ENCODE measurements at regions not wholly inside any gene's neighbourhood (a gene's known extent, or its start where the extent isn't known, plus 50 kb on each side); places are given as distances from the start of the nearest gene placed in this dataset.

DNA sequence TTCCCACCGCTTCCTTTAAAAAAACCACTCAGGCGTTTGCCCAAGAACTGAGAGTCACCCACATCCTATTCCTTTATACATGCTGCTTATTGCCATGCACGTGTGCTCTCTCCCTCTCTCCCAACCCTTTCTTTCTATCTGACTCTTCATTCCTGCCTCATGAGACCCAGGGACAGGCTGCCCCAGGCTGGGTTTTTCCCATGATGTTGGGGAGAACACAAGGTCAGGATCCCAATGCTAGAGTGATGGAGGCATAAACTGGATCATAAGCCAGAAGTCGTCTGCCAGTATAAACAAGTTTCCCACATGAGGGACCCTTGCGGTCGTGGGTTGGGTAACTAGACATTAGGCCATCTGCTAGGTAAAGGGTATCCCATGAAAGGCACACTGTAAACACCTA, 64.9 kb downstream of the CD2 start:
- DNase-seq = no peak

DNA sequence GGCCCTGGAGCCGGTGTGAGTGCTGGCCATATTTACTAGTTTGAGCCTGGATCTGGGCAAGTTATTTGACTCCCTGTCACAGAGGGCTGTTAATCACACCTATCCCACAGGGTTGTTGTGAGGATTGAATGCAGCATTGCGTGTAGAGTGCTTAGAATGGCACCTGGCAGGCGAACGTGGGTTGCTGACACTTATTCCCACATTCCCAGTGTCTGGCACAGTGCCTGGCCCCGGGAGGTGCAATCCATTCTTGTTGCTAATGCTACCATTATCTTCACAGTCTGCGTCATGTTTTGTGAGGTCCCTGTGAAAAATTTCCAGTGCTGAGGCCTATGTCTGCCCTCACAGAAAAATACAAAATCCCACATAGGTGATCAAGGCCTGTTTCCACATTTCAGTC, 66.1 kb downstream of the CD2 start:
- DNase-seq = peak in 32 of 58 donors; percentile 4 to 53 (median 23)

GRCh38 chr1:116821763-116822162, 67.5 kb downstream of the CD2 start:
- no peak for DNase-seq

DNA sequence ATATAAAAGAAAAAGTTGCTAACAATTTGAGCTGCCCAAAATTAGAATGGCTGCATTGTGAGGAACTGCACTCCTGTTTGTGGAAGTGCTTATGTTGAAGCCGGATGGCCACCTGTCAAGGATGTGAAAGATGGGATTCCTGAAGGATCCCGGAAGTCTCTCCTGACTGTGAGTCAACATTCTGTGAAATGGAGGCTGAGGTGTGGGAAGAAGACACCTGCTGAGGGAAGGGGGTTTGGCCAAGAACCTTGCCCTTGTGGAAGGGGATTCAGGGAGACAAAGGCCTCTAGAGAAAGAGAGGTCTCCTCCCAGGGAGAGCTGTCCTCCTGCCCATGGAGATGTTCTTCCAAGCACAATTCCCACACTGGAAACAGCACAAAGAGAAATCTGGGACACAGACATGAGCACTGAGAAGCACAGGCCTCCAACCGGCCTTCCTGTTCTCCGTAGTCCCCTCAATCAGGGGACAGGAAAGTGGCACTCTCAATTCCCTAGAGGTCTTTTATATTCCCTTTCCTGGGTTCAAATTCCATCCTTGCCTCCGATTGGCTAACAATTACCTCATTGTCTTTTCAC, 70.5 kb downstream of the CD2 start:
- peak in 1 of 58 donors; percentile 43 for DNase-seq

- DNase-seq = peak in 36 of 58 donors; percentile 6 to 76 (median 36)
Measured at GRCh38 chr1:116825207-116825719, 71.0 kb downstream of the CD2 start.

- DNase-seq = peak in 2 of 58 donors; percentile 2 to 8
Measured at GRCh38 chr1:116825720-116826438, 71.6 kb downstream of the CD2 start.

DNA sequence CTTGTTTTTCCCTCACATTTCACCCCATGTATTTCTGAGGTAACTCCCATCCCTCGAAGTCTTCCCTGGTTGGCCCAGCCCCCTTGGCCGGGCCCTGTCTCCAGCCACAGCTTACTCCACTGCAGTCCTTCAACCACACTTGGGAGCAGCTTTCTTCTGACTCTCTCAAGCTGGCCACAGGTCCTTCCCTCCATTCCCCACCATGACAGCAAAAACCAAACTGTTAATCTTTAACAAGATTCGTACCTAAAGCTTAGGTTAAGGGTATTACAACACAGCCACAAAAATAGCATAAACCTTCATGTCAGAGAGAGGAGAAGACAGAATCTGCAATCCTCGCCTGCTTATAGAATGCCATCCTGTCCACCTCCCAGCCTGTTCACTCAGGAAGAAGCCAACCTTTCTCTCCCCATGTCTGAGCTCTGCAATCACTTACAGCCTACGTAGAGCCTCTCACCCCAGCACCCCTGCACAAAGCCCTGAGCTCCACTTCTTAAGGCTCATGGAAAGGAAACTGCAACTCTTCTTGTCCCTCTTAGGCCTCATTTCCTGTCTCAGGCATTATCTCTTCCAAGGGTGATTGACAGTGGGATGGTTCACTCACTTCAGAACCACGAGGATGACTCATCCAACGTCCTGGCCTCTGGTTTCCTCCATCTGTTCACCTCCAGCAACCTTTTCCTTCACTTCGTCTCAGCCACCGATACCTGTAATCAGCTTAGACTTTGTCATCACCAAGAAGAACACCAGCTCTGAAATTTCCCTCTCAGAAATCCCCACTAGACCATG, 72.8 kb downstream of the CD2 start:
- no peak for DNase-seq

GRCh38 chr1:116827607-116828105, 73.4 kb downstream of the CD2 start:
- no peak for DNase-seq

- no peak for DNase-seq
Measured at GRCh38 chr1:116832308-116832931, 77.3 kb upstream of the PTGFRN start.

DNA sequence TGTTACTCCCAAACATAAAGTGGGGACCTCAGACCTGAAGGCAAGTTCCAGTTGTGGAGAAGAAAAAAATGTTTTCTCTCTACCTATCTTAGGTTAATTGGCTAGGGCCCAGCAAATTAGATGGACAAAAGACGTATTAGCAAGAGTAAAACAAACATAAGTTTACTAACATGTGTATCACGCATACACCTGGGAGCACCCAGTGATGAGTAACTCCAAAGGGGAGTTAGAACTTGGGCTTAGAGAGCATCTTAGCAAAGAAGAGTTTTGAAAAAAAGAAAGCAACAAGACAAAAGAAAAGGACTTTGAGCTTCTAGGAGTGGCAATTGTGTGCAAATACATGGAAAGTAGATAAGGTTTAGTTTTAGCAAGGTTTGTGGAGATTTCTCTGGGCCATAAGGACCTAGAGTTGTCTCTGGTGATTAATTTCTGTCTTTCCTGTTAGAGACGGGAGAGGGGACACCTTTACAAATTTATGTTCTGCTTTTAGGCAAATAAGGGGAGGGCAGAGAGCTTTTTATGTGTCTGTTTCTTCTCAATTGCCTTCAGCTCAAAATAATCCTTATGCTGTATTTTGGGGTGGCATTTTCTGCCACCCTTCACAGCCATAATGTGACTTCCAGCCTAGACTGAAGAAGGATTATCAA, 76.7 kb upstream of the PTGFRN start:
- no peak for DNase-seq

DNA sequence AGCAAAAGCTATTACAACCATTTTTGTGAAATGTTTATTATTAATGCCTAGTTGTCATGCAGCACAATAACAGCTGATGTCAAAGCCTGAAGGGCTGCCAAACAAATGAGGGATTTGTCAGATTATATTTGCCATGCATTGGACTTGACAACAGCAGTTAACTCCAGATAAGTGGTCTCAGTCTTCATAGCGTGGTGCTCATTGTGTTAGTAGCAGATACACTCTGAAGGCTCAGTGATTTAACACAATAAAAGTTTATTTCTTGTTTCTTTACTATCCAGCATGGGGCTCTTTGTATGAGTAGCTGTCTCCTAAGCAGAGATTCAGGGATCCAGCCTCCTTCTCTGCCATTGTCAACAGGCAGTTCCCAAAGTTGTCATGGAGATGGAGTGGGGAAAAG, 76.0 kb upstream of the PTGFRN start:
- DNase-seq = no peak

GRCh38 chr1:116834595-116834994, 75.1 kb upstream of the PTGFRN start:
- DNase-seq = no peak

GRCh38 chr1:116835161-116835560, 74.6 kb upstream of the PTGFRN start:
- DNase-seq = no peak

DNA sequence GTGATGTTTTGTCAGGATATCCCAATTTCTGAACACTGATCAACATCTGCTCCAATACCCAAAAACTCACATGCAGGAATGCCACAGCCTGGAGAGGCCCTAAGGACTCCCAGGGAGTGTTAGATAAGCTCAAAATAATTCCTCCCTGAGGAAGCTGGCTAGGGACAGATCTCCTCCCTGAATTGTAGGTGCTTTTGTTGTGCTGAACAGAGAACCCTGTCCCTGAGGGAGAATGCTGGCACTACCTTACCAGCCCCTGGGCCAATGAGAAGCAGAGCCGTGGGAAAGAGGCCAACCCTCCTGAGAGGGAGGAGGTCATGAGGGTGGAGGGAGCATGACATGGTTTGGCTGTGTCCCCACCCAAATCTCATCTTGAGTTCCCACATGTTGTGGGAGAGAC, 73.6 kb upstream of the PTGFRN start:
- no peak for DNase-seq

- DNase-seq = no peak
Measured at GRCh38 chr1:116841569-116842344, 68.0 kb upstream of the PTGFRN start.

GRCh38 chr1:116842654-116843053, 67.1 kb upstream of the PTGFRN start:
- DNase-seq = peak in 1 of 58 donors; percentile 1

GRCh38 chr1:116844775-116845174, 64.9 kb upstream of the PTGFRN start:
- DNase-seq = no peak

DNA sequence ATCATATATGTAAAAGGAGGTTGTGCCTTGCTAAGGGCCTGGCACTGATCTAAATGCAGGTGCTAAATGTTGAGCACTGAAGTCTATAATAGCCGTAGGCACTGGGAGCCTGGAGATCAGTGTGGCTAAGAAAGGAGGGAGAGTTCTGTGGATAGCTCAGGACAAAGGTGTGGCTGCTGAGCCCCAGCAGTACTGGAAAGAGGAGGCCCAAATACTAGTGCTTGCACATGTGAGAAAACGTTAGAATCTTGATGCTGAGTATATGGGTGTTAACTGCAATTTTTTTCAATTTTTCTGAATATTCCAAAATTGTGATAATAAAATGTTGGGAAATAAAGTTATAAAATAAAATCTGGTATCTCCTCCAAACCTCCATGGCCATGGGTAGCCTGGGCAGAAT, 62.5 kb upstream of the PTGFRN start:
- no peak for DNase-seq

DNA sequence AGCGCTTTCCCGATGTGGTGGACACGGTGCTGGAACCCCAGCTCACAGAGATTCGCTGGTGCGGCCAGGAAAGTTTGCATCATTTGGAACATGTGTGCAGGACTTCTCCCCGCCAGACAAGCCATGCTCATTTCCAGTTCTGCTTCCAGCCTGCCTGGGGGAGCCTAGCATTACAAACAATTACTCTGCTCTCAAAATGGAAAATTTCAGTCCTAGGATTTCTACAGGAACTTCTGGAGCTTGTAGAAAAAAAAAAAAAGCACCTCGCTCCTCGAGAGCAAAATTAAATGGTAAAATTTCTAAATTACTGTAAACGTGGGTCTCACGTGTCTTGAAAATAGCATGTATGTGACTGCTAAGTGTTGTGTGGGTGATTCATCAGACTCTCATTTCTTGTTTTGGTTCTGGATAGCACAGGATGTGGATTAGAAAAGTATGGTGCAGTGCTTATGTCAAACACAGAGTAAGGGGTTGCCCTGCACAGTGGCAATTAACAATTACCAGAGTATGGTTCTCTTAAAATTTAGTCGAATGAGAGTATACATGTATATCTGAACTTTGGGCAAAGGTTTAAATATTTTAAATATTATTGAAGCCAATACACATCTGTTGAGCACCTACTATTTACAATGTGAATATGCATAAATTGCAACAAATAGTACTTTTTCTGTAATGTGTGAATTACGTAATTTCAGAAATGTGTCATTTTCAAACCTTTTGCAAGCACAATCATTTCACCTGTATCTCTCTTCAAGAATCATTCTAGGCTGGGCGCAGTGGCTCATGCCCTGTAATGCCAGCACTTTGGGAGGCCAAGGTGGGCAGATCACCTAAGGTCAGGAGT, 61.8 kb upstream of the PTGFRN start:
- peak in 18 of 58 donors; percentile 1 to 47 (median 12) for DNase-seq
